Loucy (cell line): ENCODE measurements at regions not wholly inside any gene's neighbourhood (a gene's known extent, or its start where the extent isn't known, plus 50 kb on each side); places are given as distances from the start of the nearest gene placed in this dataset.
A peak's percentile ranks its signal among the peaks of the same experiment; 100 is the strongest.
"Not testable (repeated sequence)": the region's sequence is repeated elsewhere in the genome, so short reads cannot be mapped to it uniquely, and the experiment has no call there.

Source experiments
- H2AFZ ChIP-seq: fragments of 200-600 bp; sonication (generic); 2 replicates; pipeline ENCODE4 v1.6.0; 2016; ENCODE audit warnings: antibody characterized with exemption, mild to moderate bottlenecking, low read length, moderate library complexity
- H3F3A ChIP-seq: fragments of 200-600 bp; 2 replicates; pipeline ENCODE4 v1.6.0; 2016; ENCODE audit warnings: antibody characterized with exemption, low read depth, mild to moderate bottlenecking
- H3K27me3 ChIP-seq: fragments of 200-600 bp; sonication (generic); 2 replicates; pipeline ENCODE4 v1.6.1; 2014; ENCODE audit warnings: low read length, mild to moderate bottlenecking; ENCODE audit not compliant: insufficient read depth, poor library complexity, severe bottlenecking
- H3K36me3 ChIP-seq: fragments of 200-600 bp; sonication (generic); 2 replicates; pipeline ENCODE4 v1.6.1; 2016; ENCODE audit warnings: low read length; ENCODE audit not compliant: insufficient read depth
- H3K4me1 ChIP-seq: fragments of 200-600 bp; sonication (generic); 2 replicates; pipeline ENCODE4 v1.5.1; 2014; ENCODE audit warnings: low read length, mild to moderate bottlenecking; ENCODE audit not compliant: insufficient read depth, poor library complexity, severe bottlenecking
- H3K4me2 ChIP-seq: fragments of 200-600 bp; sonication (generic); 2 replicates; pipeline ENCODE4 v1.6.0; 2014; ENCODE audit warnings: antibody characterized with exemption, low read length, low read depth, mild to moderate bottlenecking; ENCODE audit not compliant: poor library complexity, severe bottlenecking
- H3K4me3 ChIP-seq: fragments of 200-600 bp; sonication (generic); 2 replicates; pipeline ENCODE4 v1.5.1; 2014; ENCODE audit warnings: low read length, mild to moderate bottlenecking, mixed read lengths; ENCODE audit not compliant: poor library complexity, severe bottlenecking
- H3K79me2 ChIP-seq: fragments of 200-600 bp; sonication (generic); 2 replicates; pipeline ENCODE4 v1.6.1; 2014; ENCODE audit warnings: low read length; ENCODE audit not compliant: insufficient read depth
- H3K9ac ChIP-seq: fragments of 200-600 bp; sonication (generic); 2 replicates; pipeline ENCODE4 v1.6.0; 2014; ENCODE audit warnings: mild to moderate bottlenecking, low read depth, low read length, moderate library complexity; ENCODE audit not compliant: poor library complexity, severe bottlenecking
- H3K9me2 ChIP-seq: fragments of 200-600 bp; sonication (generic); replicated peaks from 2 replicates; pipeline ENCODE4 v1.6.1; 2016; ENCODE audit warnings: low read depth, low read length, mixed read lengths
- H3K9me3 ChIP-seq: fragments of 200-600 bp; sonication (generic); 2 replicates; pipeline ENCODE4 v1.6.1; 2014; ENCODE audit warnings: mild to moderate bottlenecking, antibody characterized with exemption, low read length, low read depth; ENCODE audit not compliant: insufficient read depth
- H4K20me1 ChIP-seq: fragments of 200-600 bp; sonication (generic); 2 replicates; pipeline ENCODE4 v1.6.0; 2014; ENCODE audit warnings: antibody characterized with exemption, low read length, mild to moderate bottlenecking; ENCODE audit not compliant: insufficient read depth, poor library complexity, severe bottlenecking
- EZH2phosphoT487 ChIP-seq: fragments of 200-600 bp; IDR thresholded peaks from 2 replicates; pipeline ENCODE4 v1.6.1; 2018; ENCODE audit warnings: antibody characterized with exemption, mild to moderate bottlenecking, moderate library complexity, borderline replicate concordance
- TF ChIP-seq, protein P1 (sequence below): fragments of 200-600 bp; sonication (generic); conservative IDR thresholded peaks from 2 replicates; pipeline ENCODE4 v1.5.1; 2014; ENCODE audit warnings: mild to moderate bottlenecking, antibody characterized with exemption, low read length

DNA sequence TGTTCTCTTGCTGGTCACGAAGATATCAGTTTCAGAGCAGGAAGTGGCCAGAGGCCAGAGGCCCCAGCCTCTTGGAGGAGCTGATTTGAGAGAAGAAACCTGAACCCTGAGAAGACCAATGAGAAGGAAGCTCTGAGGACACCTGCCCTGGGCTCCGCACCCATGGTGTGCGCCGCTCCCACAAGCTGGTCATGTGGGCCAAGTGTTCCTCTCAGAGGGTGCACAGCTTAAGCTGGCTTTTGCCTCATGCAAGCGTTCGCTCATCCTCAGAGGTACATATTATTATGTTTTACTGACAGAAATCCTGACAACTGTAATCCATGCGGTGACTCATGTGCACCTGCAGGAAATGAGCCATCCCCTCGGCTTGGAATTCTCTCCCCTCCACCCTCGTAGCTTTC, 316.1 kb upstream of the MYT1L start:
- H4K20me1 ChIP-seq = no peaks in the 10 kb centered on the region
- TF ChIP-seq, protein P1, sequence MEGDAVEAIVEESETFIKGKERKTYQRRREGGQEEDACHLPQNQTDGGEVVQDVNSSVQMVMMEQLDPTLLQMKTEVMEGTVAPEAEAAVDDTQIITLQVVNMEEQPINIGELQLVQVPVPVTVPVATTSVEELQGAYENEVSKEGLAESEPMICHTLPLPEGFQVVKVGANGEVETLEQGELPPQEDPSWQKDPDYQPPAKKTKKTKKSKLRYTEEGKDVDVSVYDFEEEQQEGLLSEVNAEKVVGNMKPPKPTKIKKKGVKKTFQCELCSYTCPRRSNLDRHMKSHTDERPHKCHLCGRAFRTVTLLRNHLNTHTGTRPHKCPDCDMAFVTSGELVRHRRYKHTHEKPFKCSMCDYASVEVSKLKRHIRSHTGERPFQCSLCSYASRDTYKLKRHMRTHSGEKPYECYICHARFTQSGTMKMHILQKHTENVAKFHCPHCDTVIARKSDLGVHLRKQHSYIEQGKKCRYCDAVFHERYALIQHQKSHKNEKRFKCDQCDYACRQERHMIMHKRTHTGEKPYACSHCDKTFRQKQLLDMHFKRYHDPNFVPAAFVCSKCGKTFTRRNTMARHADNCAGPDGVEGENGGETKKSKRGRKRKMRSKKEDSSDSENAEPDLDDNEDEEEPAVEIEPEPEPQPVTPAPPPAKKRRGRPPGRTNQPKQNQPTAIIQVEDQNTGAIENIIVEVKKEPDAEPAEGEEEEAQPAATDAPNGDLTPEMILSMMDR = no peak
- TF ChIP-seq EZH2phosphoT487 = no peak

DNA sequence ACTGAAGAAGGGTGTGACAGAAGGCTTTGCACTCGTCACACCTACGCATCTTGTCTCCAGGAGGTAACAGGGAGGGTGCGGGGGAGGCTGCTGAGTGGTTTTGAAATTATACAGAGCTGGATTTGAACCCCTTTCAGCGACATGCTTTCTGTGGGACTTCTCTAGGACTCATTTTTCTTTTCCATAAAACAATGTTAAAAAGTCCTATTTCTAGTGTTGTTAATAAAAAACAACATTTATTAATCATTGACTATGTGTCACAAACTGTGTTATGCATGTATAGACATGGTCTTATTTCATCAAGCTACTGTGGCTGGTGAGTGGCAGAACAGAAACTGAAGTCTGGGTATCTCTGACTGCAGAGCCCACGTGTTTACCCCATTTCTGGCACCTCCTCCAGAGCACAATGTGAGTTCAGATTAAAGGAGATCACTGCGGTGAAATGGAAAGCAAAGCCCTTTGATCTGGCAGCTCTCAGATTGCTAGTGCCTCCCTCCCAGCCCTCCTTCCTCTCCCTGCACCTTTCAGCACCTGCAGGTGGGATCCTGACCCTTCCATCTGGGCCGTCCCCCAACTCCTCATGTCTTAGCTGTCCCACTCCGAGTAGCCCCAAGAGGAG, 315.5 kb upstream of the MYT1L start:
- Histone ChIP-seq H3K36me3 (no peaks in the 10 kb centered on the region), H3K4me1 (peaks cover 22% of the 10 kb centered on the region), H2AFZ (peak overlapping the region; percentile 19; the same call in 1 of the 2 replicates), H4K20me1 (no peaks in the 10 kb centered on the region), H3K79me2 (no peaks in the 10 kb centered on the region), H3K9me3 (no peaks in the 10 kb centered on the region), H3K4me2 (peak overlapping the region; percentile 34), H3F3A (no peaks in the 10 kb centered on the region), H3K9me2 (no peaks in the 10 kb centered on the region), H3K4me3 (peak overlapping the region; percentile 23), H3K27me3 (no peaks in the 10 kb centered on the region), H3K9ac (no peak overlapping the region)
- TF ChIP-seq EZH2phosphoT487 = no peak
- TF ChIP-seq, protein P1 = no peak

More for the DNA sequence above, 316.1 kb upstream of the MYT1L start:
- no peaks in the 10 kb centered on the region for H3K9me3 ChIP-seq
- no peaks in the 10 kb centered on the region for H3K79me2 ChIP-seq
- H2AFZ ChIP-seq = peak overlapping the region; percentile 19; the same call in 1 of the 2 replicates
- H3K9ac ChIP-seq = no peak overlapping the region
- no peaks in the 10 kb centered on the region for H3F3A ChIP-seq
- H3K27me3 ChIP-seq = no peaks in the 10 kb centered on the region
- H3K4me3 ChIP-seq = peak overlapping the region; percentile 23
- peak overlapping the region; percentile 34 for H3K4me2 ChIP-seq
- H3K9me2 ChIP-seq = no peaks in the 10 kb centered on the region
- peaks cover 22% of the 10 kb centered on the region for H3K4me1 ChIP-seq
- no peaks in the 10 kb centered on the region for H3K36me3 ChIP-seq

DNA sequence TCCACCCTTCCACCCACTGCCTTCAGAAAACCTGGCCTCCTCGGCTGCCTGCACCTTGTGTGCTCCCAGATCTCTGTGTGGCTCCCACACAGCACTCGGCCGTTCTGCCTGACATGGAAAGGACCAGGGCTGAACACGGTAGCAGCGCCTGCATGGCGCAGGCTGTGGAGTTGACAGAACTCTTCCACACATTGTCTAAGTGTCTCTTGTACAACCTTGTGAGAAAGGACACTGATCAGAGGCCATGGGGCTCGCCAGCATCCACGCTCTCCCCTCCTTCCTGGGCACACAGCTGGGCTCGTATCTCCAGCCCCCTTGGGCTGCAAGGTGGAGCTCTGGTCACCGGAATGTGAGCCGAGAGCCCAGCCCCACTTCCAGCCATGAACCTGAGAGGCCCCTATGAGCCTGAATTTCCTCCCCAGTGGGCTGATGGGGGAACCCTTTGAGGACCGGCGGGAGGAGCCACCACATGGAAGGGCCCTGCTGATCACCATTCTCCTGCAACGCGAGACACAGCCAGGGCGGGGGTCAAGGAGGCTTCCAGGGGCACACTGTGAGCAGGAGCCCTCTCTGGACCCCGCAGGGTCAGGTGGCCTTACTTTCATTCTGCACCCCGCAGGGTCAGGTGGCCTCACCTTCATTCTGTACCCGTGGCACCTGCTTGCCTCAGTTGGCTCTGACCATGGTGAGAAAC, 314.2 kb upstream of the MYT1L start:
- TF ChIP-seq EZH2phosphoT487 = no peak
- TF ChIP-seq, protein P1 = no peak
- Histone ChIP-seq H3K4me3 (no peak overlapping the region), H3K9ac (no peak overlapping the region), H3K79me2 (no peaks in the 10 kb centered on the region), H3K4me2 (no peak overlapping the region), H3K36me3 (no peaks in the 10 kb centered on the region), H3K4me1 (peaks cover 19% of the 10 kb centered on the region), H4K20me1 (no peaks in the 10 kb centered on the region), H2AFZ (no peak overlapping the region), H3F3A (no peaks in the 10 kb centered on the region), H3K9me2 (no peaks in the 10 kb centered on the region), H3K27me3 (no peaks in the 10 kb centered on the region), H3K9me3 (no peaks in the 10 kb centered on the region)

DNA sequence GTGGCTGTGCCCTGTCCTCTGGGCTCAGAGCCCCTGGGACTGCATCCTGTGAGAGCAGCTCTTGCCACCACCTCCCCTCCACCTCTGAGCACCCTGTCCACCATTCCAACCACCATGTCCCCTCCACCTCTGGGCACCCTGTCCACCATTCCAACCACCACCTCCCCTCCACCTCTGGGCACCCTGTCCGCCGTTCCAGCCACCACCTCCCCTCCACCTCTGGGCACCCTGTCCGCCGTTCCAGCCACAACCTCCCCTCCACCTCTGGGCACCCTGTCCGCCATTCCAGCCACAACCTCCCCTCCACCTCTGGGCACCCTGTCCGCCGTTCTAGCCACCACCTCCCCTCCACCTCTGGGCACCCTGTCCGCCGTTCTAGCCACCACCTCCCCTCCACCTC, 313.7 kb upstream of the MYT1L start:
- H3K4me1 ChIP-seq = peaks cover 19% of the 10 kb centered on the region

More for the DNA sequence above, 313.7 kb upstream of the MYT1L start:
- not testable (repeated sequence) for H4K20me1 ChIP-seq, H3K4me3 ChIP-seq, H3K9ac ChIP-seq, H3K9me2 ChIP-seq, H3K79me2 ChIP-seq, H3K4me2 ChIP-seq, H3K27me3 ChIP-seq, H3F3A ChIP-seq, H3K36me3 ChIP-seq, H2AFZ ChIP-seq, H3K9me3 ChIP-seq
